GM19463 (cell line): ENCODE measurements at regions not wholly inside any gene's neighbourhood (a gene's known extent, or its start where the extent isn't known, plus 50 kb on each side); places are given as distances from the start of the nearest gene placed in this dataset.
"Not testable (repeated sequence)": the region's sequence is repeated elsewhere in the genome, so short reads cannot be mapped to it uniquely, and the experiment has no call there.

Experiments used
- ATAC-seq: cut with Tn5 transposase; IDR thresholded peaks from one replicate; pipeline ENCODE4 v1.9.1; 2021; ENCODE audit warnings: mild to moderate bottlenecking, moderate library complexity; ENCODE audit not compliant: unreplicated experiment

- no peak for ATAC-seq
Observed at GRCh38 chr6:2324166-2324953, 79.0 kb upstream of the GMDS start.

- not testable (repeated sequence) for ATAC-seq
Observed at GRCh38 chr6:2317498-2317897, 72.1 kb upstream of the GMDS start.

GRCh38 chr6:2314641-2315040 lies 69.2 kb upstream of the GMDS start:
- no peak for ATAC-seq

GRCh38 chr6:2310042-2310441 lies 64.6 kb upstream of the GMDS start:
- no peak for ATAC-seq

- ATAC-seq = no peak
Observed at GRCh38 chr6:2309122-2309521, 63.7 kb upstream of the GMDS start.

GRCh38 chr6:2307799-2308198 lies 62.4 kb upstream of the GMDS start:
- ATAC-seq = no peak

- no peak for ATAC-seq
Observed at GRCh38 chr6:2305951-2306350, 60.5 kb upstream of the GMDS start.

- ATAC-seq = not testable (repeated sequence)
Observed at GRCh38 chr6:2302482-2302881, 57.1 kb upstream of the GMDS start.

- ATAC-seq = no peak
Observed at GRCh38 chr6:2296781-2297180, 51.4 kb upstream of the GMDS start.
